GM12892 (cell line): ENCODE measurements at regions not wholly inside any gene's neighbourhood (a gene's known extent, or its start where the extent isn't known, plus 50 kb on each side); places are given as distances from the start of the nearest gene placed in this dataset.

Experiments
- POLR2A ChIP-seq: IDR thresholded peaks from 2 replicates; pipeline ENCODE4 v1.6.1; 2011; ENCODE audit warnings: low read depth, low read length, control low read depth
- POLR2AphosphoS5 ChIP-seq: IDR thresholded peaks from 2 replicates; pipeline ENCODE4 v1.6.1; 2011; ENCODE audit warnings: low read depth, low read length, control low read depth

GRCh38 chr15:53360881-53361280 is 398.6 kb downstream of the WDR72 start:
- TF ChIP-seq POLR2A (no peak), POLR2AphosphoS5 (no peak)
